ENCODE measurements at regions not wholly inside any gene's neighbourhood (a gene's known extent, or its start where the extent isn't known, plus 50 kb on each side); places are given as distances from the start of the nearest gene placed in this dataset.

DNA sequence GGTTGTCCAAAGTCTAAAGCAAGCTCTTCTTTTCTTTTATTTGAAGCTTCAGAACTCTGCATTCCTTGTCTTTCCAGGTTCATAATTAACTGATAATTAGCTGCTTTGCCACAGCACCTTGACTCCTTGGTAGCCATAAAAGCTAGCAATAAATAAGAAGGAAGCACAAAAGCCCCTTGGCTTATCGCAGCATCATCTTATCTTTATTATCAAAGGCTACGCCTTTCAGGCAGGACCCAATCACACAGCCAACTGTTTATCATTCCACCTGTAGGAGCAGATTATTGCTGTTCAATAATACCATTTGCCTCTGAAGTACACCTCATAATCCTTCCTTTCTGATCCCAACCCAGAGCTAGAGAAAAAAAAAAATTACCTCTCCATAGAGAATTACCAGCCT is 489.2 kb downstream of the SATB2 start:
- Histone ChIP-seq H3K27me3 (ENCODE audit: control insufficient read depth, extremely low read depth, insufficient read depth, low read length) (no peaks in the 10 kb centered on the region), H3K9me3 (ENCODE audit: control insufficient read depth, low read depth, low read length) (no peaks in the 10 kb centered on the region), H3K9ac (ENCODE audit: control insufficient read depth, extremely low read depth, insufficient read depth, low read length) (no peak overlapping the region), H3K4me1 (ENCODE audit: control insufficient read depth, extremely low read depth, insufficient read depth, low read length) (no peaks in the 10 kb centered on the region), H3K79me2 (ENCODE audit: control insufficient read depth, insufficient read depth, low read length) (no peaks in the 10 kb centered on the region), H3K27ac (ENCODE audit: control insufficient read depth, insufficient read depth, low read length) (no peak overlapping the region), H4K20me1 (ENCODE audit: control insufficient read depth, extremely low read depth, insufficient read depth, low read length) (no peaks in the 10 kb centered on the region), H2AFZ (ENCODE audit: control insufficient read depth, low read length) (no peak overlapping the region), H3K9me1 (ENCODE audit: control insufficient read depth, extremely low read depth, insufficient read depth, low read length) (no peaks in the 10 kb centered on the region), H3K4me3 (ENCODE audit: control insufficient read depth in 2 of 3, extremely low read depth in 1 of 3, insufficient read depth in 2 of 3, low read depth in 1 of 3, low read length in 3 of 3) (no peak overlapping the region), H3K36me3 (ENCODE audit: control insufficient read depth in 2 of 2, extremely low read depth in 1 of 2, insufficient read depth in 2 of 2, low read length in 2 of 2) (no peaks in the 10 kb centered on the region), H3K4me2 (ENCODE audit: control insufficient read depth, extremely low read depth, insufficient read depth, low read depth, low read length) (no peak overlapping the region)
- TF ChIP-seq EZH2 (IDR thresholded peaks at IDR 0.05; ENCODE audit: low read length): no peak
- TF ChIP-seq, protein P1, sequence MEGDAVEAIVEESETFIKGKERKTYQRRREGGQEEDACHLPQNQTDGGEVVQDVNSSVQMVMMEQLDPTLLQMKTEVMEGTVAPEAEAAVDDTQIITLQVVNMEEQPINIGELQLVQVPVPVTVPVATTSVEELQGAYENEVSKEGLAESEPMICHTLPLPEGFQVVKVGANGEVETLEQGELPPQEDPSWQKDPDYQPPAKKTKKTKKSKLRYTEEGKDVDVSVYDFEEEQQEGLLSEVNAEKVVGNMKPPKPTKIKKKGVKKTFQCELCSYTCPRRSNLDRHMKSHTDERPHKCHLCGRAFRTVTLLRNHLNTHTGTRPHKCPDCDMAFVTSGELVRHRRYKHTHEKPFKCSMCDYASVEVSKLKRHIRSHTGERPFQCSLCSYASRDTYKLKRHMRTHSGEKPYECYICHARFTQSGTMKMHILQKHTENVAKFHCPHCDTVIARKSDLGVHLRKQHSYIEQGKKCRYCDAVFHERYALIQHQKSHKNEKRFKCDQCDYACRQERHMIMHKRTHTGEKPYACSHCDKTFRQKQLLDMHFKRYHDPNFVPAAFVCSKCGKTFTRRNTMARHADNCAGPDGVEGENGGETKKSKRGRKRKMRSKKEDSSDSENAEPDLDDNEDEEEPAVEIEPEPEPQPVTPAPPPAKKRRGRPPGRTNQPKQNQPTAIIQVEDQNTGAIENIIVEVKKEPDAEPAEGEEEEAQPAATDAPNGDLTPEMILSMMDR (optimal IDR thresholded peaks at IDR 0.05 in 1 of 3, IDR thresholded peaks at IDR 0.05 in 1 of 3, conservative IDR thresholded peaks at IDR 0.05 in 1 of 3; ENCODE audit: extremely low read depth in 1 of 3, insufficient read depth in 2 of 3, low read length in 3 of 3): no peak
- DNase-seq (ENCODE audit: low read depth, low spot score) (no peak), FAIRE-seq (no peak)
- dilution Hi-C loops (cut with MboI; ENCODE audit: extremely low pct_ligation_motif_present, low sequenced_read_pairs): no loop called here

DNA sequence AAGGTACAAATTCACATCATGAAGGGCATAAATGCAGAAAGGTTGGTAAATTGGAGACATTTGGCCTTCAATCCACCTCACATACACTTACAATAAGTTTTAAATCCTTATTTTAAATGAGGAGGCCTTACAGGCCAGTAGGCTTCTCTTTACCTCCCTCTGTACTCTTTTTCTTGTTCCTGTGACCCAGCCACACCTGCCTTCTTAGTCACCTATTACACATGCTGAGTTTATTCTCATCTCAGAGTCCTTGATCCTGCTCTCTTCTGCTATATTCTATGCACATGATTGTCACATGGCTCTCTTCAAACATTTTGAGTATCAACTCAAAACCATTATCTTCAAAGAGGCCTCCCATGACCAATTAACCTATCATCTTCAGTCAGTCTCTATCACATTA is 491.5 kb downstream of the SATB2 start:
- FAIRE-seq (no peak), DNase-seq (ENCODE audit: low read depth, low spot score) (no peak)
- Histone ChIP-seq H3K36me3 (ENCODE audit: control insufficient read depth in 2 of 2, extremely low read depth in 1 of 2, insufficient read depth in 2 of 2, low read length in 2 of 2) (no peaks in the 10 kb centered on the region), H3K79me2 (ENCODE audit: control insufficient read depth, insufficient read depth, low read length) (no peaks in the 10 kb centered on the region), H3K4me2 (ENCODE audit: control insufficient read depth, extremely low read depth, insufficient read depth, low read depth, low read length) (no peak overlapping the region), H3K27ac (ENCODE audit: control insufficient read depth, insufficient read depth, low read length) (no peak overlapping the region), H3K4me3 (ENCODE audit: control insufficient read depth in 2 of 3, extremely low read depth in 1 of 3, insufficient read depth in 2 of 3, low read depth in 1 of 3, low read length in 3 of 3) (no peak overlapping the region), H2AFZ (ENCODE audit: control insufficient read depth, low read length) (no peak overlapping the region), H4K20me1 (ENCODE audit: control insufficient read depth, extremely low read depth, insufficient read depth, low read length) (no peaks in the 10 kb centered on the region), H3K9me3 (ENCODE audit: control insufficient read depth, low read depth, low read length) (no peaks in the 10 kb centered on the region), H3K4me1 (ENCODE audit: control insufficient read depth, extremely low read depth, insufficient read depth, low read length) (no peaks in the 10 kb centered on the region), H3K9me1 (ENCODE audit: control insufficient read depth, extremely low read depth, insufficient read depth, low read length) (no peaks in the 10 kb centered on the region), H3K27me3 (ENCODE audit: control insufficient read depth, extremely low read depth, insufficient read depth, low read length) (no peaks in the 10 kb centered on the region), H3K9ac (ENCODE audit: control insufficient read depth, extremely low read depth, insufficient read depth, low read length) (no peak overlapping the region)
- no peak for TF ChIP-seq EZH2 (IDR thresholded peaks at IDR 0.05; ENCODE audit: low read length)
- TF ChIP-seq, protein P1 (optimal IDR thresholded peaks at IDR 0.05 in 1 of 3, IDR thresholded peaks at IDR 0.05 in 1 of 3, conservative IDR thresholded peaks at IDR 0.05 in 1 of 3; ENCODE audit: extremely low read depth in 1 of 3, insufficient read depth in 2 of 3, low read length in 3 of 3): no peak
- dilution Hi-C loops (cut with MboI; ENCODE audit: extremely low pct_ligation_motif_present, low sequenced_read_pairs): no loop called here

Data from keratinocyte (primary cell).